NCI-H1417 (cell line): ENCODE measurements at regions not wholly inside any gene's neighbourhood (a gene's known extent, or its start where the extent isn't known, plus 50 kb on each side); places are given as distances from the start of the nearest gene placed in this dataset.
"Not testable (repeated sequence)": the region's sequence is repeated elsewhere in the genome, so short reads cannot be mapped to it uniquely, and the experiment has no call there.

Experiments
- DNase-seq, 3 experiments: peaks; one replicate each; lab custom pipeline; 2025; lab: John Stamatoyannopoulos, UW

DNA sequence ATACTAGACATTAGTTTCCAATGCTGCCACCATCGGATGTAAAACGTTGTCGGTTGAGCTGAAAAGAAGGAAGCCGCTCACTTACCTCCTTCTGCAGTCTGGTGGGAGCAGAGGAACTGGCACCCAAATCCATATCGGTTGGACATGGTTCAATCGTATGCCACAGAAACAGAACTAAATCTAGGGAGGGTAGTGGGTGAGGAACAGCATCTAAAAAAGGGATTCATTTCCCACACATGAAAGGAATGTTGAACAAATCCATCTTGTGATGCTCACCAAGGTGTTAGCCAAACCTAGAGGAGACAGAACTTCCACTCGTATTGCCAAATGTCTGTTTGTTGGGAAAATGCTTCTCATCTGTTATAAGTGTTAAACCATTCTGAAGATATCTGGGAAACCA lies 532.7 kb downstream of the NLGN4X start:
- DNase-seq, result no peak

DNA sequence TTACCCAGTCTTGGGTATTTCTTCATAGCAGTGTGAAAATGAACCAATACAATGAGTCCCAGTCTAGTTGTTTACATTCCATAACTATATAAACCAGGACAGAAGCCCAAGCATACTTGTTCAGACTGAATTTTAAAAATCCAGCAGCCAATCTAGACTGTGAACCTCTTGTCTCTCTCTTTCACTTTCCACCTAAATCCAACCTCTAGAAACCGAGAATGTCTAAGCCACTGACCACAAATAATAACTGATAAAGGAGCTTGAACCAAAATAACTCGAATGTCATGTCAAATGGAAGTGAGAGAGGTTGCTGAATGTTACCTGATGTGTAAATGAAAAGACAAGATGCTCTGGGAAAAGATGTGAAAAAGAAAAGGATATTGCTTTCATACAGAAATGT lies 544.7 kb downstream of the NLGN4X start:
- DNase-seq, result no peak

DNA sequence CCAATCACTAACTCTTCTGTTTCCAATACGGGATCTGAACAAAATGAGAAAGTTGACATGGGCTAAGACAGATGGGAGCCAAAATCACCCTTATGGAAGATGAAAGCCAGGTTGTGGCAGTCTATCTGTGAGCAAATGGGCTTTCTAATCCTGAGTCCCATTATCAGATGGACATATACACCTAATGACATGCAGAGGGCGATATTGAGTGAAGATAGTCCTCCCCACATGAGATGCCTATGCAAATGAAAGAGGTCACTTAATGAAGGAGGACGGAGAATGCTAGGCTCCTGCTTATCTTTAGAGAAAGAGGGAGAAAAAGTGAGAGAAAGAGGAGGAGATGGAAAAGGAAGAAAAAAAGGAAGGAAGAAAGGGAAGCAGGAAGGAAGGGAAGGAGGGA lies 547.5 kb downstream of the NLGN4X start:
- DNase-seq, result peak in 2 of 3 experiments; percentile 11 to 51

DNA sequence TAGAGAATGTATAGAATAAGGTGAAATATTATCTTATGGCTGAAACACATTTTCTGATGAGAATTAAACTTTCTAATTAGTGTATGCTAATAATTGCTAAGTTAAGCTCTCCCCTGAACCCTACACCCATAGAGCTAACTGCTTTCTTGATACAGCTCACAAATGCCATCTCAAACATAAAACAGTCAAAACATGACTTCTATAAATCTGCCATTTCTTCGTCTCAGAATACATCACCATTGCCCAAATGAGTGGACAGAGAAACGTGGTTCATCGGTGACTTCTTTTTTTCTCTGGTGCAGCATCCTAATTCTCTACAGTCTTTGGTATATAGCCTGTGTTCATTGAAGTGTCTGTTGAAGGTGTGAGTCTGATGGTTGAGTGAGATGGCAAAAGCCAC lies 554.6 kb downstream of the NLGN4X start:
- no peak for DNase-seq

DNA sequence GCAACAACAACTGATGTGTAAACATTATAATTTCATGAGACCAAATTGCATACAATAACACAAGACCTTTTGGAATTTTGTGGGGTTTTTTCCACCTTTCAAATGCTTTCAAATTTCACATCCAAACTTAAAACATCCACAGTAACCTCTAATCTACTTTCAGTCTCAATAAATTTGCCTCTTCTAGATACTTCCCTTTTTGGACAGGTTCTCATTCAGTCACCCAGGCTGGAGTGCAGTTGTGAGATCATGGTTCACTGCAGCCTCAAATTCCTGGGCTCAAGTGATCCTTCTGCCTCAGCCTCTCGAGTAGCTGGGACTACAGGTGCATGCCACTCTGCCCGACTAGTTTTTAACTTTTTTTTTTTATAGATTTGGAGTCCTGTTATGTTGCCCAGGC lies 556.6 kb downstream of the NLGN4X start:
- DNase-seq, result no peak

DNA sequence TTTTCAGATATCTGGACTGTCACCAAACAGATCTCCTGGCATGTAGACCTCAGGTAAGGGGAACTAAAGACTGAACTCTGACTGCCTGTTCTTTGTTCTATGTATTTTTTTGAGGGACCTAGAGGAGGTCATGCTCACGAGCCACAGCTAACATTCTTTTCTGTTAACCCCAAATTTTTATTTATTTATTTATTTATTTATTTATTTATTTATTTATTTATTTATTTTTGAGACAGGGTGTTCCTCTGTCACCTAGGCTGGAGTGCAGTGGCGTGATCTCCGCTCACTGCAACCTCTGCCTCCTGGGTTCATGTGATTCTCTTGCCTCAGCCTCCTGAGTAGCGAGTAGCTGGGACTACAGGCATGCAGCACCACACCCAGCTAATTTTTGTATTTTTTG lies 562.0 kb downstream of the NLGN4X start:
- not testable (repeated sequence) for DNase-seq

DNA sequence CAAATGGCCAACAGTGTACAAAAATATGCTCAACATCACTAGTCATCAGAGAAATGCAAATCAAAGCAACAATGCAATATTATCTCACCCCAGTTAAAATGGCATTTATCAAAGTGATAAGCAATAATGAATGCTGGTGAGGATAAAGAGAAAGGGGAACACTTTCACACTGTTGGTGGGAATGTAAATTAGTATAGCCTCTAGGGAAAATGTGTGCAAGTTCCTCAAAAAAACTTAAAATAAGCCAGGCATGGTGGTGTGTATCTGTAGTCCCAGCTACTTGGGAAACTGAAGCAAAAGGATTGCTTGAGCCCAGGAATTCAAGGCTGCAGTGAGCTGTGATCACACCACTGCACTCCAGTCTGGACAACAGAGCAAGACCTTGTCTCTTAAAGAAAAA lies 572.1 kb downstream of the NLGN4X start:
- no peak for DNase-seq

DNA sequence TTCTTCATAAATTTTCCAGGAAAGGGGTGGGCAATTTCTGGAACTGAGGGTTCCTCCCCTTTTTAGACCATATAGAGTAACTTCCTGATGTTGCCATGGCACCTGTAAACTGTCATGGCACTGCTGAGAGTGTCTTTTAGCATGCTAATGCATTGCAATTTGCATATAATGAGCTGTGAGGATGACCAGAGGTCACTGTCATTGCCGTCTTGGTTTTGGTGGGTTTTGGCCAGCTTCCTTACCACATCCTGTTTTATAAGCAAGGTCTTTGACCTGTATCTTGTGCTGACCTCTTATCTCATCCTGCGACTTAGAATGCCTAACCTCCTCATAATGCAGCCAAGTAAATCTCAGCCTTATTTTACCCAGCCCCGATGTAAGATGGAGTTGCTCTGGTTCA lies 577.8 kb downstream of the NLGN4X start:
- no peak for DNase-seq

DNA sequence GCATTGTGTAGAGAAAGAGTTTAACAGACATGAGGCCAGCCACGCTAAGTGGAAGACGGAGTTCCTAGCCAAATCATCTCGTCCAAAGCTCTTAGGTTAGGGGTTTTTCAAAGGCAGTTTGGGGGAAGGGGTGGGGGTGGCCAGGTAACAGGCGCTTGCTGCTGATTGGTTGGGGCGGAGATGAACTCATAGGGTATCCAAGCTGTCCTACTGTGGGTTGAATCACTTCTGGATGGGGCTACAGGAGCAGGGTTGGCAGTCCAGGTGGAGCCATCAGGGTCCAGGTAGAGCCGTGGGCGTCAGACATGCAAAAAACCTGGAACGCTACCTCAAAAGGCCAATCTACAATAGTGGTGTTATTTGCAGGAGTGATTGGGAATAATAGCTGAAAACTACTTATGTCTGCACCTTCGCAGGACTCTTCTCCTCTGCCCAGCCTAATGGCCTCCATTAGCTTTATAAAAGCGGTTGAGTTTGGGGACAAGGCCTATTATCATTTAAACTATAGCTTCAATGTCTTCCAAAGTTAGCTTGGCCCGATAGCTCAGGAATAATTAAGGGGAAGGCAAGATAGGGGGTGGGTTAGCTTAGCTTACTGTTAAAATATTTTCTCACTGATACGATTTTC lies 579.6 kb downstream of the NLGN4X start:
- DNase-seq, result no peak

DNA sequence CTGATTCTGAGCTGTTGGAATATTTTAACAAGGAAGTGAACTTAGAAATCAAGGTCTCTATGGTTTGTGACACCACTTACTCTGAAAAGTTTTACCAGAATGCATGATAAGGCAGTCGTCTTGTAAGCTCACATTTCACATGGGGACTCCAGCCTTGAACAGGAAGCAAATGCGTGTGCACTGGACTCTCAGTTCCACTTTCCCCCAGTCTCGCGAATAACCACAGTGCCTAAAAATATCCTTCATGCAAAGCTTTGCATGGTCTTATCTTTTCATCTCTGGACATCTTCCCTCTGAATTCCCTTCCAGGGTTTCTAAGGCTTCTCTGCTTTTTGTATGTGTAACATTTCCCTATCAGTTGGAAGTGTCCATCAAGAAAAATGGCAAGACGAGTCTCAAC lies 581.8 kb downstream of the NLGN4X start:
- no peak for DNase-seq

DNA sequence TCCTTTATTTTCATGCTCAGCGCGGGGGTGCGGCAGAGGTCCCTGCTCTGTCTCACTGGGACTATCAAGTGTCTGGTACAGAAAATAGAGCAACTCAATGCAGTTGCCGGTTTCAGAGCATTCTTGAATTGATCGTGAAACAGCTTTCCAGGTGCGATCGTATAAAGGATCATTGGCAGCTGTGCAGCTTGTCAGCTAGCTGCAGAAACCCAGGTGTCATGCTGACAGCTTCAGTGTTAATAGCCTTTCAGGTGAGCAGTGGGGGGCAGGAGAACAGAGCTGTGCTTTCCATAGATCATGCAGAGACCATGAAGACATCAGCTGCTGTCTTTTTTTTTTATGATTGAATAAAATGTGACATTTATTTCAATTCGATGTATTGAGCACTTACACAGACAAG lies 583.9 kb downstream of the NLGN4X start:
- DNase-seq, result peak; percentile 51 to 81 (median 52)

DNA sequence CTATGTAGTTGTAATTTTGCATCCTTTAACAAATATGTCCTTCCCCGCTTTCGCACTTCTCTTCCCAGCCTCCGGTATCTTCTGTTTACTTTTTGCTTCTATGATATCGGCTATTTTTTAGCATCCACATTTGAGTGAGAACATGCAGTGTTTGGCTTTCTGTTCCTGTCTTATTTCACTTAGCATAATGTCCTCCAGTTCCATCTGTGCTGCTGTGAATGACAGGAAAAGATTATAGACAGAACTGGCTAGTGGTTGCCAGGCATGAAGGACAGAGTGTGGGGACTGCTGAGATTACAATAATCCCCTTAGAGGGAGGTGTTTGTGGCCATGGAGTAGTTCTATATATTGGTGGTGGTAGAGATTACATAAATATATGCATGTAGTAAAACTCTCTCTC lies 588.6 kb downstream of the NLGN4X start:
- no peak for DNase-seq

DNA sequence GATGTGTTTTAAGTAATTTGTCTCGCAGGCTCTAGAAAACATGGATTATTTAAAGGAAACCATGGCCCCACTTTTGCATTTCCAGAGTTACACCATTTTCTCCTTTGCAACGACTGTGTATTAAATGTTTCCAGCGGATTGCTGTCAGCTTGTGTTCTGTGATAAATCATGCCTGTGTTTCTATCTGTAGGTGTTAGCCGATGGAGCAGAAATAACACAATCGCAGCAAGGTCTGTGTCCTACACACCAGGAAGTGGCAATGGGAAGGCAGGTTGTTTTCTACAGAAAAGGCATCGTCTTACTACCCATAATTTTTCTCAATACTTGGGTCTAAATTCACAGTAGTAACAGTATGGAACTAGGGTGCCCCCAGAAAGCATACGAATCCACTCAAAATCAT lies 590.1 kb downstream of the NLGN4X start:
- no peak for DNase-seq

DNA sequence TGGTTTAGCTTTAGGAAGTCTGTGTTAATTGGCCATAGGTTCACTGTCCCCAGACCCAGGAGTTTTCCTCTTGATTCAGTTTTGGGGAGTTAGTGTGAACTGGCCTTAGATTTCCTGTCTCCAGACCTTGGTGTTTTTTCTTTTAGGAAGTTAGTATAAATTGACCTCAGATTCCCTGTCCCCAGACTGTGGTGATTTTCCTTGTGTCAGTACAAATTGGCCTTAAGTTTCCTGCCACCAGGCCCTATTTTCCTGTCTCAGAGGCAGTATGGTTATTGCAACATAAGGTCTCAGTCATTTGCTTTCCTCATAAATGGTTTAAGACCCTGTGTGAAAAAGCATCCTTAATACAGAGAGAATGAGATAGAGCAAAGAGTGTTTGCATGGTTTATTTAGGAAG lies 595.8 kb downstream of the NLGN4X start:
- DNase-seq, result no peak

DNA sequence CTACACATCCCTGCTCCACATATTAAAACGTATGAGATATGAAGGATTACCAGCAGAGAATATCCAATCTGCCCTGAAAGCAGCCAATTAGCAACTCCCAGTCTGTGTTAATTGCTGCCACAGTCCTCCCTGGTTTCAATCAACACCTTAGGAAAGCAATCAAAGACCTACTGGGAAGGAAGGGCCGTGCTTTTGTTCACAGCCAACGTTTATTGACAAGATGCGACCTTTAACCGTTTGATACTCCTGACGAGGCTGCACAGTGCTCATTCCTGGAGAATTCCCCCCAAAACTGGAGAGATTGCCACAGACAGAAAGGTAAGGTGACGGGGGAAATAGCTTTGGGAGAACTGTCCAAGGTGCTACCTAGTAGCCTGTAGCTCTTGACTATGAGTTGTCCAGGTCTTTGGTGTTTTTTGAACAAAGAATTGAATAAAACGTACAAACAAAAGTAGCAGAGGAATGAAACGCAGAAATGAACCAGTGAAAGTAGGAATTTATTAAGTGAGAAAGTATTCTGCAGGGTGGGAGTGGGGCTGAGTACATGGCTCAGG lies 596.5 kb downstream of the NLGN4X start:
- peak in 1 of 3 experiments; percentile 9 for DNase-seq

DNA sequence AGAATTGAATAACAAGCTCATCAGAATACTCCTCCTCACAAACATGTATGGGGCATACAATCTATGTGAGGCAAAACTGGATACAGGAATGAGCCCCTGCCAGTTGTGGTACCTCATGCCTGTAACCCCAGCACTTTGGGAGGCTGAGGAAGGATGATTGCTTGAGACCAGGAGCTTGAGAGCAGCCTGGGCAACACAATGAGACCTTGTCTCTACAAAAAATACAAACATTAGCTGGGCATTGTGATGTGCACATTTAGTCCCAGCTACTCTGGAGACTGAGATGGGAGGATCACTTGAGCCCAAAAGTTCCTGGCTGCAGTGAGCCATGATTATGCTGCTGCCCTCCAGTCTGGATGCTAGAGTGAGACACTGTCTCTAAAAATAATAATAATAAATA lies 611.0 kb downstream of the NLGN4X start:
- no peak for DNase-seq

DNA sequence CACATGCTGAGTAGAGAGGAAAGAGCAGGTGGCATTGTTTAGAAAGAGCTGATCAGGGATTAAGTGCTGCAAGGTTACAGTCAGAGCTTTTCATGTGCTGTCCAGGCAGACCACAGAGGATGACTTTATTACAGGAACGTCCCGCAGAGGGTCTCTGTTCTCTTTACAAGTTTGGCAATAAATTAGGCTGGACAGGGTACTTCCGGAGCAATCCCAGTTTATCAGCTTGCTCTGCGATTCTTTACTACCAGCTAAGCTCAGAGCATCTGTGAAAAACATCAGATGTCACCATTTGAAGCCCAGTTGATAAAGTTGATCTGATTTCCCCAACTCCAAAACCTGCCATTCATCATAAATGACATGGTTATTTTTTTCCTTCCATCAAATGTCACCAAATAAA lies 633.1 kb downstream of the NLGN4X start:
- no peak for DNase-seq

DNA sequence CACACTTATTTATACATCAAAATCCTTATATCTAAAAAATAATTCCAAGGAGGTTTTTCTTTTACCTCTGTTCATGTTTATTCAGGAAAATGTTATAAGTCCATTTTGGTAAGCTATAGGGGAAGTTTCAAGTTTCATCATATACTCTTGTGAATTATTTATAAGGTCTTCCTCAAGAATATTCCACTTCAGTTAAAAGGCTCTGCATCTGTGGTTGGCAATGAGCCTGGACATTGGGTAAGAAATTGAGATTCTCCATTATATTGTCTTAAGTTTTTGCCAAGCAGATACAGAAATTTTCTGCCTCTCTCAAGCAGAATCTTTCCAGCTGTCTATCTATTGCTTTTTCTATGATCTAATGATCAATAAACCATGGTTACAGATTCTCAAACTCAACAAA lies 641.9 kb downstream of the NLGN4X start:
- peak in 1 of 3 experiments; percentile 32 for DNase-seq

DNA sequence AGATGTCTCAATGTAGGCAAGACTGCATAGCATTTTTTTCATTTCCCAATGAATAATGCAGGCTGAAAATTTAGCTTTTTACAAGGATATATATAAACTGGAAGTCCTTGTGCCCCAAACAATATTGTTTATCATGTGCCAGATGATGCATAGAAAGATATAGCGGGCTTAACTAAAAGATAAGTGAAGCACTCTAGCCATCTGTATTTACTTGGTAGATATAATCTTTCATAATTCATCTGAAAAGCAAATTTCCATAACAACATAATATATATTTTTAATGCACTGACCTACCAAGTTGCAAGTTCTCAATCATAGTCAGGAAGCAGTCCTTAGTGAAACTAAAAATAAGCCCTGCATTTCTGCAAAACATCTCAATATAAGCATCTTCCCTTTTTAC lies 653.3 kb downstream of the NLGN4X start:
- DNase-seq, result no peak

DNA sequence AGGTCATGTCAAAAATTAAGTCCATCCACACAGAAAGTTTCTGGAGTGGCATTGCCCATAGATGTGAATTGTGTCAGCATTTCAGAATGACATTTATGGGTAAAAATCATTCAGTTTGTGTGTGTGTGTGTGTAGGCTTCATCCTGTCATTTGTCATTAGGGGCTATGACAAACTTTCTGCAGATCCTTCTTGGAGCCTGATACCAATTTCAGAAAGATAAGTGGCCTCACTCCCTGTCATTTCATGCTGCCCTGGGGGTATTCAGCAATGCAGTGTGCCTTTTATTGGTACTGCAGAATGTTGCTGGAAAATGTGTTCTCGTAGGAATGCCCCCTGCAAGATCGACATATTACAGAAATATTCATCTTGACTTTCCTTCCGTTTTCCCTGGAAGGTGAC lies 659.7 kb downstream of the NLGN4X start:
- DNase-seq, result no peak

DNA sequence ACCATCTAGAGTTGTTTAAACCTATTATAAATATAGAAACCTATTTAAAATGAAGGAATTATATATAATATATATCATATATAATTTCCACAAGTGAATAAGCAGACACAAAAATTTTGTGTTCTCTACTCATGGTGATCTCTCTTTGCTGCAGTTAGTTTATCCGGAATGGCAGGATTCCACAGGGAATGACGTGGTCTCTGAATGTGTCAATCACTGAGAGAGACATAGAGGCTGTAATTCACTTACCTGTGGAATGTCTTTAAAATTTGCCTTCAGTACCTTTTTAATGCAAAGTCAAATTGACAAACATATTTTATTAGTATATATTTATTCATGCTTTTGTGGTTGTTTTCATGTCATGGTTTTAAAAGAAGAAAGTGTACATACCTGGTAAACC lies 669.3 kb downstream of the NLGN4X start:
- no peak for DNase-seq

DNA sequence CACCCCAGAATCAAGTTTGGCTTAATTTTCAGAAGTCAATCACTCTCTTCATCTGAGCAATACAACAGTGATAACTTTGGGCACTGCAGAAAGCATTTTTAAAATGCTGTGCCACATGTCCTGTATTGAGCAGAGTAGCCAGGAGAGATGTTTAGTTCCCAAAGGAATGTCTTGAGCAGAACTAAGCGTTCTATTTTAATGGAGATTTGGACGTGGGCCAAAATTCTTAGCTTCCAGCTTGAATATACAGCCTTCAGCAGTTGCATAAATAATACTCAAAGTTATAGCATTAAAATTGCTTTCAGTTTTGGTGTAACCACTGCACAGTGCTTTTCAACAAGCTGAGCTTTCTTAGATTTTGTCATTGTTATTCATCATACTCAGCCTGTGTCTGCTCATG lies 679.2 kb downstream of the NLGN4X start:
- peak in 1 of 3 experiments; percentile 16 for DNase-seq

DNA sequence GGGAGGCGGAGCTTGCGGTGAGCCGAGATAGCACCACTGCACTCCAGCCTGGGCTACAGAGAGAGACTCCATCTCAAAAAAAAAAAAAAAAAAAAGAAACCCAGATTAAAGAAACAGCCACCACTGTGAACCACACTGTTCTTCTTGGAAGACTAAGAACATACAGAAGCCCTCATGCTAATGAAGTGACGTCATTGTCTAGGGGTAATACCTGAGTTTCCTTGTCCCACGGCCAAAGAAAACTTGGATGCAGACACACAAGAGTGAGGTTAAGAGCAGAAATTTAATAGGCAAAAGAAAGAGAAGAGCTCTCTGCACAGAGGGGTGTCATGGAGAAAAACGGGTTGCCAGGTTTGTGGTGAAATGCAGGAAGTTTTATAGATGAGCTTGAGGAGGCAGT lies 691.6 kb downstream of the NLGN4X start:
- DNase-seq, result no peak

DNA sequence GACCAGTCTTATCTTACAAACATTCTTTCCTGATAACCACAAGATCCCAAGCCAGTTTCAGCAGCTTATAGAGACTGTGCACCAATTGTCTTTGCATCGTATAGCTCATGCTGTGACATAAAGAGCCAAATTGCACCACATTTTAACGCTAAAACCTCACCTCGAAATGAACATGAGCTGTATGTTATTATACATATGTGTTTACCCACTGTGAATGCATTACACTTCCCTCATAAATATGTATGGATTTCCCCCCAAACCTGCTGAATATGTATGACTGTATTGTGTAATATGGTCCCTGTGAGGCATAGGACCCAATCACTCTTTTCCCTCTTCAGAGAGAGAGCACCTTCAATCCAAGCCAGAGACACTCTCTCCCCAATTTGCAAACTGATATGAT lies 692.4 kb downstream of the NLGN4X start:
- DNase-seq, result no peak
